ENCODE measurements at regions not wholly inside any gene's neighbourhood (a gene's known extent, or its start where the extent isn't known, plus 50 kb on each side); places are given as distances from the start of the nearest gene placed in this dataset.
"Not testable (repeated sequence)": the region's sequence is repeated elsewhere in the genome, so short reads cannot be mapped to it uniquely, and the experiment has no call there.

- 89% methylated on average over 11 of the region's 16 CpGs for WGBS
- H3K9me3 ChIP-seq (ENCODE audit: insufficient read depth, low read depth, low read length); H3K4me1 ChIP-seq (ENCODE audit: insufficient read depth, low read length); H3K4me3 ChIP-seq (ENCODE audit: low read length); H3K27me3 ChIP-seq (ENCODE audit: insufficient read depth, low read length); H3K36me3 ChIP-seq (ENCODE audit: insufficient read depth, low read length); H3K27ac ChIP-seq (ENCODE audit: low read depth, low read length); H3K9ac ChIP-seq (ENCODE audit: low read depth, low read length): not testable (repeated sequence)
Measured at GRCh38 chr7:73244782-73245311, 63.8 kb downstream of the NSUN5 start.

GRCh38 chr7:73234994-73235717 lies 73.5 kb downstream of the NSUN5 start:
- H3K4me3 ChIP-seq (ENCODE audit: low read length) = peak overlapping the region; percentile 43
- H3K9ac ChIP-seq (ENCODE audit: low read depth, low read length); H3K36me3 ChIP-seq (ENCODE audit: insufficient read depth, low read length); H3K27ac ChIP-seq (ENCODE audit: low read depth, low read length); H3K27me3 ChIP-seq (ENCODE audit: insufficient read depth, low read length); H3K4me1 ChIP-seq (ENCODE audit: insufficient read depth, low read length); H3K9me3 ChIP-seq (ENCODE audit: insufficient read depth, low read depth, low read length): not testable (repeated sequence)
- 0% methylated on average over 6 of the region's 72 CpGs for WGBS

GRCh38 chr7:73225745-73226144 lies 82.9 kb downstream of the NSUN5 start:
- H3K4me3 ChIP-seq (ENCODE audit: low read length); H3K27me3 ChIP-seq (ENCODE audit: insufficient read depth, low read length); H3K9ac ChIP-seq (ENCODE audit: low read depth, low read length); H3K4me1 ChIP-seq (ENCODE audit: insufficient read depth, low read length); H3K9me3 ChIP-seq (ENCODE audit: insufficient read depth, low read depth, low read length); H3K36me3 ChIP-seq (ENCODE audit: insufficient read depth, low read length); H3K27ac ChIP-seq (ENCODE audit: low read depth, low read length): not testable (repeated sequence)
- 91% methylated on average over 13 of the region's 15 CpGs for WGBS

GRCh38 chr7:73221724-73222123 lies 86.9 kb downstream of the NSUN5 start:
- not testable (repeated sequence) for H3K27ac ChIP-seq (ENCODE audit: low read depth, low read length); H3K9ac ChIP-seq (ENCODE audit: low read depth, low read length); H3K9me3 ChIP-seq (ENCODE audit: insufficient read depth, low read depth, low read length); H3K36me3 ChIP-seq (ENCODE audit: insufficient read depth, low read length); H3K4me3 ChIP-seq (ENCODE audit: low read length); H3K27me3 ChIP-seq (ENCODE audit: insufficient read depth, low read length); H3K4me1 ChIP-seq (ENCODE audit: insufficient read depth, low read length)
- WGBS = no CpG with 5 or more reads among the region's 6 CpGs

GRCh38 chr7:73220766-73221370 lies 87.8 kb downstream of the NSUN5 start:
- not testable (repeated sequence) for H3K4me3 ChIP-seq (ENCODE audit: low read length); H3K9ac ChIP-seq (ENCODE audit: low read depth, low read length); H3K36me3 ChIP-seq (ENCODE audit: insufficient read depth, low read length); H3K27me3 ChIP-seq (ENCODE audit: insufficient read depth, low read length); H3K27ac ChIP-seq (ENCODE audit: low read depth, low read length); H3K9me3 ChIP-seq (ENCODE audit: insufficient read depth, low read depth, low read length); H3K4me1 ChIP-seq (ENCODE audit: insufficient read depth, low read length)
- WGBS = no CpG with 5 or more reads among the region's 6 CpGs

GRCh38 chr7:73220357-73220756 lies 88.3 kb downstream of the NSUN5 start:
- H3K4me3 ChIP-seq (ENCODE audit: low read length); H3K27ac ChIP-seq (ENCODE audit: low read depth, low read length); H3K27me3 ChIP-seq (ENCODE audit: insufficient read depth, low read length); H3K4me1 ChIP-seq (ENCODE audit: insufficient read depth, low read length); H3K9ac ChIP-seq (ENCODE audit: low read depth, low read length); H3K9me3 ChIP-seq (ENCODE audit: insufficient read depth, low read depth, low read length); H3K36me3 ChIP-seq (ENCODE audit: insufficient read depth, low read length): not testable (repeated sequence)
- WGBS = no CpG with 5 or more reads among the region's 15 CpGs

- not testable (repeated sequence) for H3K27ac ChIP-seq (ENCODE audit: low read depth, low read length); H3K36me3 ChIP-seq (ENCODE audit: insufficient read depth, low read length); H3K9ac ChIP-seq (ENCODE audit: low read depth, low read length); H3K27me3 ChIP-seq (ENCODE audit: insufficient read depth, low read length); H3K4me1 ChIP-seq (ENCODE audit: insufficient read depth, low read length); H3K4me3 ChIP-seq (ENCODE audit: low read length); H3K9me3 ChIP-seq (ENCODE audit: insufficient read depth, low read depth, low read length)
- WGBS = no CpG with 5 or more reads among the region's 2 CpGs
Measured at GRCh38 chr7:73218802-73219201, 89.8 kb downstream of the NSUN5 start.

GRCh38 chr7:73216046-73216675 lies 92.5 kb downstream of the NSUN5 start:
- not testable (repeated sequence) for H3K9me3 ChIP-seq (ENCODE audit: insufficient read depth, low read depth, low read length); H3K4me1 ChIP-seq (ENCODE audit: insufficient read depth, low read length); H3K27ac ChIP-seq (ENCODE audit: low read depth, low read length); H3K4me3 ChIP-seq (ENCODE audit: low read length); H3K36me3 ChIP-seq (ENCODE audit: insufficient read depth, low read length); H3K9ac ChIP-seq (ENCODE audit: low read depth, low read length); H3K27me3 ChIP-seq (ENCODE audit: insufficient read depth, low read length)
- 89% methylated on average over 3 of the region's 10 CpGs for WGBS

GRCh38 chr7:73215232-73215631 lies 93.4 kb downstream of the NSUN5 start:
- not testable (repeated sequence) for H3K27me3 ChIP-seq (ENCODE audit: insufficient read depth, low read length); H3K4me3 ChIP-seq (ENCODE audit: low read length); H3K36me3 ChIP-seq (ENCODE audit: insufficient read depth, low read length); H3K27ac ChIP-seq (ENCODE audit: low read depth, low read length); H3K9me3 ChIP-seq (ENCODE audit: insufficient read depth, low read depth, low read length); H3K9ac ChIP-seq (ENCODE audit: low read depth, low read length); H3K4me1 ChIP-seq (ENCODE audit: insufficient read depth, low read length)
- WGBS = no CpG with 5 or more reads among the region's 7 CpGs

- WGBS = 86% methylated on average over 4 of the region's 4 CpGs
- not testable (repeated sequence) for H3K9me3 ChIP-seq (ENCODE audit: insufficient read depth, low read depth, low read length); H3K27ac ChIP-seq (ENCODE audit: low read depth, low read length); H3K36me3 ChIP-seq (ENCODE audit: insufficient read depth, low read length); H3K27me3 ChIP-seq (ENCODE audit: insufficient read depth, low read length); H3K9ac ChIP-seq (ENCODE audit: low read depth, low read length); H3K4me3 ChIP-seq (ENCODE audit: low read length); H3K4me1 ChIP-seq (ENCODE audit: insufficient read depth, low read length)
Measured at GRCh38 chr7:73214471-73214870, 94.2 kb downstream of the NSUN5 start.

GRCh38 chr7:73213076-73213475 lies 95.5 kb downstream of the NSUN5 start:
- not testable (repeated sequence) for H3K4me3 ChIP-seq (ENCODE audit: low read length); H3K9ac ChIP-seq (ENCODE audit: low read depth, low read length); H3K27ac ChIP-seq (ENCODE audit: low read depth, low read length); H3K4me1 ChIP-seq (ENCODE audit: insufficient read depth, low read length); H3K9me3 ChIP-seq (ENCODE audit: insufficient read depth, low read depth, low read length); H3K36me3 ChIP-seq (ENCODE audit: insufficient read depth, low read length); H3K27me3 ChIP-seq (ENCODE audit: insufficient read depth, low read length)
- WGBS = 89% methylated on average over 3 of the region's 7 CpGs

Data from HUES64 (cell line).